NT2/D1 (cell line): ENCODE measurements at regions not wholly inside any gene's neighbourhood (a gene's known extent, or its start where the extent isn't known, plus 50 kb on each side); places are given as distances from the start of the nearest gene placed in this dataset.

Experiments
- SUZ12 ChIP-seq: IDR thresholded peaks from 2 replicates; pipeline ENCODE4 v1.6.1; 2011; ENCODE audit not compliant: insufficient read length, insufficient read depth; ENCODE audit errors: extremely low read depth
- YY1 ChIP-seq: IDR thresholded peaks from 2 replicates; pipeline ENCODE4 v1.6.1; 2011; ENCODE audit not compliant: insufficient read length, insufficient read depth
- ZNF274 ChIP-seq: IDR thresholded peaks from 2 replicates; pipeline ENCODE4 v1.6.1; 2011; ENCODE audit warnings: mild to moderate bottlenecking, low read depth, low read length

DNA sequence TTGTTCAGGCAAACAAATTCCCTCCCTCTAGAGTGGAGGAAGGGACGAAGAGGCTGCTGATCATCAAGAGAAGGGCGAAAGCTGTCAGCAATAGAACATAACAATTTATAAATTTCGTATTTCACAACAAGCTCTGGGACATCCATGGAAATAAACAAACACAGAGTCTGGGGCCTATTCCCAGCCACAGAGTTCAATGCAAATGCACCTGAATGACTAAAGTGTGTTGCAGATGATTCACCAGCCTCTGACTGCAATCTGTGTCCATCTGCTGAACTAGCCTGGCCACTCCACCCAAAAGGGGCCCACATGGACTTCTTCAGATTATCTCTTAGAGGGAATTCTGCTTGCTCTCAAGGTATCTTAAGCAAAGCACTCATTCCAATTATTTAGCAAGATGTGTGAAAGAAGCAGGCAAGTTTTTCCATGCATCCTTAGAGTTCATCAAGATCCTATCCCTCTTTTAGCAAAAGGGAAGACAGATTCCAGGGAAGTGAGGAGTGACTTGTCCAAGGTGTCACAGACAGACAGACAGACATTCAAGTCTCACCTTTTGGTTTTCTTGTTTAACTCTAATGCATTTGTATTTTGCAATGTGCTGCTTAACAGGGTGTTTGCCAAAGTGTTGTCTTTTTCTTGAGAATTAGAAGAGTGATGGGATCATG is 307.8 kb upstream of the PAPPA start:
- TF ChIP-seq ZNF274, result no peak
- TF ChIP-seq YY1, result no peak
- TF ChIP-seq SUZ12, result no peak
